ENCODE measurements at regions not wholly inside any gene's neighbourhood (a gene's known extent, or its start where the extent isn't known, plus 50 kb on each side); places are given as distances from the start of the nearest gene placed in this dataset.

DNA sequence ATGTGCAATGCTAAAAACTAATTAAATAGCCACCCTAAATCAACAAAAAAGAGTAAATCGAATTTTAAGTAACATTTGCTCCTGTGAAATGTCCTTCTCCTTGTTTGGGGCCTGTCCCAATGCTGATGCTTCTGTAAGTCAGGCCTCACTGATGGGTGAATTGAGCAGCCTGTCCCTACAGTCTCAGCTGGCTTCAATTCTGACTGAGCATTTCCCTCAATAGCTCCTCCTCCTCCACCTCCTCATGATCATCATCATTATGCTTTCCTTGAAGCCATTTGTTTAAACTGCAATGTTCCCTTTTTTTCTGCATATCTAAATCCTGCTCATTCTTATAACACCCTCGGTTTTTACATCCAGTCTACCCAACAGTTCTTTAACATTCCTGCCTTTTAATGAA lies 137.2 kb upstream of the CELF4 start:
- 76% methylated on average over 2 of the region's 2 CpGs; no CpG with 5 or more reads in 1 of the 2 experiments for WGBS, 2 experiments (ENCODE audit: extremely low coverage in 1 of 2, insufficient coverage in 1 of 2, insufficient read length in 1 of 2, insufficient replicate concordance in 2 of 2, low coverage in 1 of 2, low lambda C conversion rate in 2 of 2, missing lambda C conversion rate in 1 of 2)
- no peak for FAIRE-seq
- no peaks in the 10 kb centered on the region for H3K79me1 ChIP-seq (ENCODE audit: low read depth, low read length)
- H3K14ac ChIP-seq (ENCODE audit: insufficient read length), result no peak overlapping the region
- H2BK15ac ChIP-seq (ENCODE audit: low read length), result no peak overlapping the region
- H2BK20ac ChIP-seq (ENCODE audit: low read length), result no peak overlapping the region
- no peak overlapping the region for H2AFZ ChIP-seq (ENCODE audit: low read length)
- H3K9me3 ChIP-seq (ENCODE audit: insufficient read depth in 2 of 2, low read depth in 1 of 2, low read length in 1 of 2), result no peaks in the 10 kb centered on the region
- H2BK12ac ChIP-seq (ENCODE audit: low read depth, low read length), result no peak overlapping the region
- H2AK5ac ChIP-seq (ENCODE audit: low read depth, low read length), result no peak overlapping the region
- ChIA-PET POLR2A (ENCODE audit: partially characterized antibody) (no interaction called here), CTCF (ENCODE audit: partially characterized antibody) (interaction anchor here (1.2 to 1.8 kb wide), 3 partner anchors 19 to 124 kb away, joined by 3 to 4 read pairs (median 3); no protein-coding TSS in a partner anchor)
- H3K23me2 ChIP-seq (ENCODE audit: low read depth, low read length), result no peaks in the 10 kb centered on the region; the same call in 1 of the 2 replicates
- H3K23ac ChIP-seq (ENCODE audit: insufficient read length), result no peak overlapping the region
- no peak overlapping the region for H3K9ac ChIP-seq (replicated peaks in 1 of 4; ENCODE audit: extremely low read depth in 1 of 4, low read depth in 3 of 4, low read length in 3 of 4)
- no peak overlapping the region for H2BK5ac ChIP-seq (ENCODE audit: low read depth, low read length)
- no peak overlapping the region for H3K56ac ChIP-seq (replicated peaks; ENCODE audit: insufficient read length, low read depth, low read length)
- no peak overlapping the region for H3K4me2 ChIP-seq (ENCODE audit: insufficient read depth in 1 of 2, low read depth in 2 of 2, low read length in 2 of 2)
- no peak overlapping the region for H3K4me3 ChIP-seq (ENCODE audit: extremely low read depth in 1 of 4, insufficient read depth in 2 of 4, low read depth in 3 of 4, low read length in 4 of 4)
- no peak overlapping the region for H2BK120ac ChIP-seq (replicated peaks; ENCODE audit: low read depth, low read length)
- H3K27ac ChIP-seq (ENCODE audit: low read depth, low read length), result no peak overlapping the region
- no peak for DNase-seq (ENCODE audit: low read depth in 1 of 2, low spot score in 2 of 2)
- no peak overlapping the region for H3K18ac ChIP-seq (ENCODE audit: extremely low read depth, low read length)
- H4K20me1 ChIP-seq (replicated peaks in 1 of 2; ENCODE audit: control insufficient read depth in 1 of 2, insufficient read depth in 2 of 2, low read length in 2 of 2), result no peaks in the 10 kb centered on the region
- H3K27me3 ChIP-seq (replicated peaks in 1 of 4; ENCODE audit: control insufficient read depth in 3 of 4, extremely low read depth in 1 of 4, insufficient read depth in 3 of 4, low read length in 3 of 4), result no peaks in the 10 kb centered on the region; a peak in 2 of 7 replicates
- no peaks in the 10 kb centered on the region for H3K79me2 ChIP-seq (ENCODE audit: control insufficient read depth in 1 of 2, insufficient read depth in 2 of 2, low read length in 2 of 2)
- no peaks in the 10 kb centered on the region for H3K36me3 ChIP-seq (ENCODE audit: control insufficient read depth in 2 of 4, insufficient read depth in 4 of 4, low read length in 3 of 4)
- H3K4me1 ChIP-seq (replicated peaks in 1 of 4; ENCODE audit: control insufficient read depth in 3 of 4, insufficient read depth in 4 of 4, low read length in 3 of 4), result peaks cover 0 to 5% (median 2%) of the 10 kb centered on the region in 4 experiments; a peak in 3 of 7 replicates
- no peak overlapping the region for H4K91ac ChIP-seq (replicated peaks; ENCODE audit: insufficient read length, low read length)
- H4K5ac ChIP-seq (ENCODE audit: insufficient read length, low read depth, low read length), result no peak overlapping the region
- H4K8ac ChIP-seq (ENCODE audit: extremely low read depth, insufficient read depth, low read length), result no peak overlapping the region
- H3K4ac ChIP-seq (replicated peaks; ENCODE audit: insufficient read length, low read depth, low read length), result no peak overlapping the region
- TF ChIP-seq RAD21 (IDR thresholded peaks at IDR 0.05 in 1 of 2, conservative IDR thresholded peaks at IDR 0.05 in 1 of 2; ENCODE audit: low read depth in 2 of 2, low read length in 2 of 2) (no peak), SIX5 (IDR thresholded peaks at IDR 0.05; ENCODE audit: low read depth, low read length) (no peak), EGR1 (IDR thresholded peaks at IDR 0.05; ENCODE audit: borderline replicate concordance, low read depth, low read length) (no peak), HDAC2 (IDR thresholded peaks at IDR 0.05; ENCODE audit: borderline replicate concordance in 1 of 2, low read depth in 2 of 2, low read length in 2 of 2) (no peak), TBP (IDR thresholded peaks at IDR 0.05; ENCODE audit: low read depth, low read length) (no peak), GABPA (IDR thresholded peaks at IDR 0.05; ENCODE audit: borderline replicate concordance, insufficient read depth, low read length) (no peak), KDM5A (IDR thresholded peaks at IDR 0.05; ENCODE audit: low read length) (no peak), EZH2 (IDR thresholded peaks at IDR 0.05; ENCODE audit: low read depth, low read length, severe bottlenecking) (no peak), NRF1 (IDR thresholded peaks at IDR 0.05; ENCODE audit: low read depth, low read length) (no peak), SUZ12 (IDR thresholded peaks at IDR 0.05; ENCODE audit: low read length) (no peak), SIRT6 (IDR thresholded peaks at IDR 0.05; ENCODE audit: low read length) (no peak), CEBPB (IDR thresholded peaks at IDR 0.05; ENCODE audit: low read depth, low read length) (no peak), EP300 (IDR thresholded peaks at IDR 0.05; ENCODE audit: borderline replicate concordance in 1 of 2, low read depth in 2 of 2, low read length in 2 of 2) (no peak), TAF1 (IDR thresholded peaks at IDR 0.05; ENCODE audit: low read depth, low read length) (no peak), CBX5 (IDR thresholded peaks at IDR 0.05; ENCODE audit: low read depth, low read length) (no peak)

Measured in H1 (cell line).